Testis (tissue), 2 donors: ENCODE measurements at regions not wholly inside any gene's neighbourhood (a gene's known extent, or its start where the extent isn't known, plus 50 kb on each side); places are given as distances from the start of the nearest gene placed in this dataset.

Experiments used
- POLR2A ChIP-seq: fragments of 450-650 bp; IDR thresholded peaks from one replicate; pipeline ENCODE4 v1.6.1; 2017; ENCODE audit warnings: antibody characterized with exemption, mild to moderate bottlenecking, moderate library complexity
- TF ChIP-seq, protein P1 (sequence below), 3 experiments: fragments of 450-650 bp in 2 of 3; fragments of 200-600 bp in 1 of 3; sonication (generic) in 1 of 3; IDR thresholded peaks; one replicate each; pipeline ENCODE4 v1.5.1; 2016 to 2019; ENCODE audit warnings: antibody characterized with exemption in 3 of 3, mild to moderate bottlenecking in 2 of 3, moderate library complexity in 1 of 3

DNA sequence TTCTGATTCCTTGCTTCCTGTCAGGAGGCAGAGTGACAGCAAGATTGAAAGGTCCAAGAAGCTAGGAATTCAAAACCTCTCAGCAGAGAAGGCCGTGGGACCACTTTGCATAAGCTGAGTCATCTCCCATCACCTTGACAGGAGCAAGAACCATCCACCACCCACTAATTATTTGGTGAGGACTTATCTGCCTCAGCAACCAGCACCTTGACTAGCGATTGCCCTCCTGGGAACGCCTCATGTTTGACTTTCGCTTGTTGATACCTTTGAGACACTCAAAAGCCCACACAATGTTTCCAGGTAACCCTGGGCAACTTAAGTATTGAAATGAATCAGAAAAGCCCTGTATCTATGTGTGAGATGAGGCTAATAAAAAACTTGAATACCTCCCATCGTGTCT, 233.5 kb upstream of the GYPA start:
- TF ChIP-seq POLR2A: no peak
- TF ChIP-seq, protein P1, sequence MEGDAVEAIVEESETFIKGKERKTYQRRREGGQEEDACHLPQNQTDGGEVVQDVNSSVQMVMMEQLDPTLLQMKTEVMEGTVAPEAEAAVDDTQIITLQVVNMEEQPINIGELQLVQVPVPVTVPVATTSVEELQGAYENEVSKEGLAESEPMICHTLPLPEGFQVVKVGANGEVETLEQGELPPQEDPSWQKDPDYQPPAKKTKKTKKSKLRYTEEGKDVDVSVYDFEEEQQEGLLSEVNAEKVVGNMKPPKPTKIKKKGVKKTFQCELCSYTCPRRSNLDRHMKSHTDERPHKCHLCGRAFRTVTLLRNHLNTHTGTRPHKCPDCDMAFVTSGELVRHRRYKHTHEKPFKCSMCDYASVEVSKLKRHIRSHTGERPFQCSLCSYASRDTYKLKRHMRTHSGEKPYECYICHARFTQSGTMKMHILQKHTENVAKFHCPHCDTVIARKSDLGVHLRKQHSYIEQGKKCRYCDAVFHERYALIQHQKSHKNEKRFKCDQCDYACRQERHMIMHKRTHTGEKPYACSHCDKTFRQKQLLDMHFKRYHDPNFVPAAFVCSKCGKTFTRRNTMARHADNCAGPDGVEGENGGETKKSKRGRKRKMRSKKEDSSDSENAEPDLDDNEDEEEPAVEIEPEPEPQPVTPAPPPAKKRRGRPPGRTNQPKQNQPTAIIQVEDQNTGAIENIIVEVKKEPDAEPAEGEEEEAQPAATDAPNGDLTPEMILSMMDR (IDR thresholded peaks at IDR 0.05): no peak
